ENCODE measurements at regions not wholly inside any gene's neighbourhood (a gene's known extent, or its start where the extent isn't known, plus 50 kb on each side); places are given as distances from the start of the nearest gene placed in this dataset.

DNA sequence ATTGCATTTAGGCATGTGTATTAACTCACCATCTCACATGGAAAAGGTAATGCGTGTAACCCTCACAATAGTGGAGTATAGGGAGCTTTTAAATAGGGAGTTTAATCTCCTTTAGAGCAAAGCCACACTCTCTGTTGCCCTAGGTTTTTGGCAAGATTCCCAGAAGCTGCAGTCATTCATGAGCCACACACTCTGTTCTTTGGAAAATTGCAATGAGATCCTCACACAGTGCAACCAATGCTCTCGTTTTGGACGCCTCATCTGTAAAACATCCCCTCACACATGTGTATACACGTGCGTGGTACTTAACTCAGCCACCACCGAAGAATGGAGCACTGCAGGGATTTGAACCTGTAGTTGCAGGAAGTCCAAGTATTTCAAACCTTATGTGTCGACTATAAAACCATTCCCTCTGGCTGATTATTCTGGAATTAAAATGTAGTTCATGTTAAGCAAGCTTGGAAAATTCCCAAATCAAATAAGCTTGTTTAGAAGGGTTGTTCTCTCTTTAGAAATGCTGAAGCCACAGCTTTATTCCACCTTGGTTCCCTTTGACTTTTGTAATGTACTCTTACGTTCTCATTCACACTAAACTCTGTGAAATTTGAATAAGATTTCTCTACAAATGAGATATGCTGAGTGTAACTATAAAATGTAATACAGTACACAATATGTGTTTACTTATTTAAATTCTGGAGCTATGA is 489.8 kb upstream of the MANEA start:
- Mint-ChIP-seq H3K36me3 (ENCODE audit: low read depth) (no peaks in the 10 kb centered on the region), H3K27me3 (ENCODE audit: insufficient read depth, low read depth, poor library complexity) (no peaks in the 10 kb centered on the region), H3K27ac (no peak overlapping the region), H3K4me3 (no peak overlapping the region), H3K4me1 (no peaks in the 10 kb centered on the region), H3K9me3 (no peaks in the 10 kb centered on the region)
- H3K27ac ChIP-seq (ENCODE audit: low read depth), result no peak overlapping the region
- H3K27me3 ChIP-seq (ENCODE audit: insufficient read depth), result no peaks in the 10 kb centered on the region
- H3K79me2 ChIP-seq (replicated peaks; ENCODE audit: insufficient read depth), result no peaks in the 10 kb centered on the region
- no peak overlapping the region for H3K4me3 ChIP-seq
- ATAC-seq (no peak), DNase-seq (ENCODE audit: low spot score) (no peak)
- no peak overlapping the region for H3K4me2 ChIP-seq
- H3K9me2 ChIP-seq (ENCODE audit: insufficient read depth), result no peaks in the 10 kb centered on the region
- no peak overlapping the region for H2AFZ ChIP-seq
- no peaks in the 10 kb centered on the region for H3F3A ChIP-seq (replicated peaks; ENCODE audit: low read depth)
- no peaks in the 10 kb centered on the region for H3K36me3 ChIP-seq (ENCODE audit: insufficient read depth)
- TF ChIP-seq CREB1 (CRISPR knock-in tag; IDR thresholded peaks at IDR 0.05; ENCODE audit: low read depth) (no peak), REST (IDR thresholded peaks at IDR 0.05; ENCODE audit: unreplicated experiment) (no peak), NANOG (IDR thresholded peaks at IDR 0.05; ENCODE audit: borderline replicate concordance) (no peak), STAT1 (IDR thresholded peaks at IDR 0.05; ENCODE audit: unreplicated experiment) (no peak), EZH2phosphoT487 (IDR thresholded peaks at IDR 0.05; ENCODE audit: unreplicated experiment) (no peak), EZH2 (IDR thresholded peaks at IDR 0.05; ENCODE audit: low read depth, unreplicated experiment) (no peak), ZNF331 (CRISPR knock-in tag; IDR thresholded peaks at IDR 0.05; ENCODE audit: low read depth) (no peak), ZNF114 (CRISPR knock-in tag; IDR thresholded peaks at IDR 0.05) (no peak), JUNB (IDR thresholded peaks at IDR 0.05; ENCODE audit: unreplicated experiment) (no peak), POLR2AphosphoS5 (IDR thresholded peaks at IDR 0.05; ENCODE audit: low read depth) (no peak)
- TF ChIP-seq, protein P1, sequence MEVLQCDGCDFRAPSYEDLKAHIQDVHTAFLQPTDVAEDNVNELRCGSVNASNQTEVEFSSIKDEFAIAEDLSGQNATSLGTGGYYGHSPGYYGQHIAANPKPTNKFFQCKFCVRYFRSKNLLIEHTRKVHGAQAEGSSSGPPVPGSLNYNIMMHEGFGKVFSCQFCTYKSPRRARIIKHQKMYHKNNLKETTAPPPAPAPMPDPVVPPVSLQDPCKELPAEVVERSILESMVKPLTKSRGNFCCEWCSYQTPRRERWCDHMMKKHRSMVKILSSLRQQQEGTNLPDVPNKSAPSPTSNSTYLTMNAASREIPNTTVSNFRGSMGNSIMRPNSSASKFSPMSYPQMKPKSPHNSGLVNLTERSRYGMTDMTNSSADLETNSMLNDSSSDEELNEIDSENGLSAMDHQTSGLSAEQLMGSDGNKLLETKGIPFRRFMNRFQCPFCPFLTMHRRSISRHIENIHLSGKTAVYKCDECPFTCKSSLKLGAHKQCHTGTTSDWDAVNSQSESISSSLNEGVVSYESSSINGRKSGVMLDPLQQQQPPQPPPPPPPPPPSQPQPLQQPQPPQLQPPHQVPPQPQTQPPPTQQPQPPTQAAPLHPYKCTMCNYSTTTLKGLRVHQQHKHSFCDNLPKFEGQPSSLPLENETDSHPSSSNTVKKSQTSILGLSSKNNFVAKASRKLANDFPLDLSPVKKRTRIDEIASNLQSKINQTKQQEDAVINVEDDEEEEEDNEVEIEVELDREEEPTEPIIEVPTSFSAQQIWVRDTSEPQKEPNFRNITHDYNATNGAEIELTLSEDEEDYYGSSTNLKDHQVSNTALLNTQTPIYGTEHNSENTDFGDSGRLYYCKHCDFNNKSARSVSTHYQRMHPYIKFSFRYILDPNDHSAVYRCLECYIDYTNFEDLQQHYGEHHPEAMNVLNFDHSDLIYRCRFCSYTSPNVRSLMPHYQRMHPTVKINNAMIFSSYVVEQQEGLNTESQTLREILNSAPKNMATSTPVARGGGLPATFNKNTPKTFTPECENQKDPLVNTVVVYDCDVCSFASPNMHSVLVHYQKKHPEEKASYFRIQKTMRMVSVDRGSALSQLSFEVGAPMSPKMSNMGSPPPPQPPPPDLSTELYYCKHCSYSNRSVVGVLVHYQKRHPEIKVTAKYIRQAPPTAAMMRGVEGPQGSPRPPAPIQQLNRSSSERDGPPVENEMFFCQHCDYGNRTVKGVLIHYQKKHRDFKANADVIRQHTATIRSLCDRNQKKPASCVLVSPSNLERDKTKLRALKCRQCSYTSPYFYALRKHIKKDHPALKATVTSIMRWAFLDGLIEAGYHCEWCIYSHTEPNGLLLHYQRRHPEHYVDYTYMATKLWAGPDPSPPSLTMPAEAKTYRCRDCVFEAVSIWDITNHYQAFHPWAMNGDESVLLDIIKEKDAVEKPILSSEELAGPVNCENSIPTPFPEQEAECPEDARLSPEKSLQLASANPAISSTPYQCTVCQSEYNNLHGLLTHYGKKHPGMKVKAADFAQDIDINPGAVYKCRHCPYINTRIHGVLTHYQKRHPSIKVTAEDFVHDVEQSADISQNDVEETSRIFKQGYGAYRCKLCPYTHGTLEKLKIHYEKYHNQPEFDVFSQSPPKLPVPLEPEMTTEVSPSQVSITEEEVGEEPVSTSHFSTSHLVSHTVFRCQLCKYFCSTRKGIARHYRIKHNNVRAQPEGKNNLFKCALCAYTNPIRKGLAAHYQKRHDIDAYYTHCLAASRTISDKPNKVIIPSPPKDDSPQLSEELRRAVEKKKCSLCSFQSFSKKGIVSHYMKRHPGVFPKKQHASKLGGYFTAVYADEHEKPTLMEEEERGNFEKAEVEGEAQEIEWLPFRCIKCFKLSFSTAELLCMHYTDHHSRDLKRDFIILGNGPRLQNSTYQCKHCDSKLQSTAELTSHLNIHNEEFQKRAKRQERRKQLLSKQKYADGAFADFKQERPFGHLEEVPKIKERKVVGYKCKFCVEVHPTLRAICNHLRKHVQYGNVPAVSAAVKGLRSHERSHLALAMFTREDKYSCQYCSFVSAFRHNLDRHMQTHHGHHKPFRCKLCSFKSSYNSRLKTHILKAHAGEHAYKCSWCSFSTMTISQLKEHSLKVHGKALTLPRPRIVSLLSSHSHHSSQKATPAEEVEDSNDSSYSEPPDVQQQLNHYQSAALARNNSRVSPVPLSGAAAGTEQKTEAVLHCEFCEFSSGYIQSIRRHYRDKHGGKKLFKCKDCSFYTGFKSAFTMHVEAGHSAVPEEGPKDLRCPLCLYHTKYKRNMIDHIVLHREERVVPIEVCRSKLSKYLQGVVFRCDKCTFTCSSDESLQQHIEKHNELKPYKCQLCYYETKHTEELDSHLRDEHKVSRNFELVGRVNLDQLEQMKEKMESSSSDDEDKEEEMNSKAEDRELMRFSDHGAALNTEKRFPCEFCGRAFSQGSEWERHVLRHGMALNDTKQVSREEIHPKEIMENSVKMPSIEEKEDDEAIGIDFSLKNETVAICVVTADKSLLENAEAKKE (CRISPR knock-in tag; IDR thresholded peaks at IDR 0.05), result no peak
- TF ChIP-seq, protein P2, sequence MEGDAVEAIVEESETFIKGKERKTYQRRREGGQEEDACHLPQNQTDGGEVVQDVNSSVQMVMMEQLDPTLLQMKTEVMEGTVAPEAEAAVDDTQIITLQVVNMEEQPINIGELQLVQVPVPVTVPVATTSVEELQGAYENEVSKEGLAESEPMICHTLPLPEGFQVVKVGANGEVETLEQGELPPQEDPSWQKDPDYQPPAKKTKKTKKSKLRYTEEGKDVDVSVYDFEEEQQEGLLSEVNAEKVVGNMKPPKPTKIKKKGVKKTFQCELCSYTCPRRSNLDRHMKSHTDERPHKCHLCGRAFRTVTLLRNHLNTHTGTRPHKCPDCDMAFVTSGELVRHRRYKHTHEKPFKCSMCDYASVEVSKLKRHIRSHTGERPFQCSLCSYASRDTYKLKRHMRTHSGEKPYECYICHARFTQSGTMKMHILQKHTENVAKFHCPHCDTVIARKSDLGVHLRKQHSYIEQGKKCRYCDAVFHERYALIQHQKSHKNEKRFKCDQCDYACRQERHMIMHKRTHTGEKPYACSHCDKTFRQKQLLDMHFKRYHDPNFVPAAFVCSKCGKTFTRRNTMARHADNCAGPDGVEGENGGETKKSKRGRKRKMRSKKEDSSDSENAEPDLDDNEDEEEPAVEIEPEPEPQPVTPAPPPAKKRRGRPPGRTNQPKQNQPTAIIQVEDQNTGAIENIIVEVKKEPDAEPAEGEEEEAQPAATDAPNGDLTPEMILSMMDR (conservative IDR thresholded peaks at IDR 0.05; ENCODE audit: low read depth in 2 of 2), result no peak
- TF ChIP-seq, protein P3, sequence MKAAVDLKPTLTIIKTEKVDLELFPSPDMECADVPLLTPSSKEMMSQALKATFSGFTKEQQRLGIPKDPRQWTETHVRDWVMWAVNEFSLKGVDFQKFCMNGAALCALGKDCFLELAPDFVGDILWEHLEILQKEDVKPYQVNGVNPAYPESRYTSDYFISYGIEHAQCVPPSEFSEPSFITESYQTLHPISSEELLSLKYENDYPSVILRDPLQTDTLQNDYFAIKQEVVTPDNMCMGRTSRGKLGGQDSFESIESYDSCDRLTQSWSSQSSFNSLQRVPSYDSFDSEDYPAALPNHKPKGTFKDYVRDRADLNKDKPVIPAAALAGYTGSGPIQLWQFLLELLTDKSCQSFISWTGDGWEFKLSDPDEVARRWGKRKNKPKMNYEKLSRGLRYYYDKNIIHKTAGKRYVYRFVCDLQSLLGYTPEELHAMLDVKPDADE (IDR thresholded peaks at IDR 0.05), result no peak
- no peaks in the 10 kb centered on the region for H4K20me1 ChIP-seq (replicated peaks; ENCODE audit: insufficient read depth)
- no peaks in the 10 kb centered on the region for H3K4me1 ChIP-seq (ENCODE audit: insufficient read depth)

Measured in GM23338 (cell line).